HepG2 (cell line): ENCODE measurements at regions not wholly inside any gene's neighbourhood (a gene's known extent, or its start where the extent isn't known, plus 50 kb on each side); places are given as distances from the start of the nearest gene placed in this dataset.

Experiments used
- ATAC-seq: fragments of 200-7000 bp; cut with Tn5 transposase; 3 replicates; pipeline ENCODE4 v1.9.1; 2020; ENCODE audit warnings: mild to moderate bottlenecking, moderate library complexity
- BruUV-seq: library from RNA; stranded (reverse); fragments of 400-500 nt; replicated peaks from 2 replicates; lab custom pipeline; 2021; lab: Mats Ljungman, UMichigan
- CTCF ChIA-PET: fragments of 300-600 bp; formaldehyde crosslinking; extraction: SDS; loops from one replicate; lab custom pipeline; 2021; ENCODE audit warnings: low total read pairs, inconsistent platforms, low intra/inter-chr PET ratio; lab: Yijun Ruan, JAX
- POLR2A ChIA-PET: fragments of 350-600 bp; sonication (Branson Sonifier 250); formaldehyde crosslinking; loops from one replicate; lab custom pipeline; 2020; ENCODE audit warnings: antibody characterized with exemption, inconsistent platforms; lab: Yijun Ruan, JAX
- DNase-seq: peaks from one replicate; pipeline ENCODE4 v3.0.0-alpha.2; 2015; ENCODE audit warnings: low spot score
- FAIRE-seq: peaks from 3 replicates; lab custom pipeline; 2011; peaks lifted over from hg19 to GRCh38; lab: Jason Lieb, UNC
- H2AFZ ChIP-seq: one replicate; pipeline ENCODE4 v1.6.1; 2011; ENCODE audit warnings: low read length, inconsistent platforms
- H3K27ac ChIP-seq: fragments of 300-600 bp; 3 replicates; pipeline ENCODE4 v1.8.0; 2011; ENCODE audit warnings: mixed run types, mild to moderate bottlenecking, mixed read lengths, low read length, inconsistent platforms; ENCODE audit not compliant: insufficient read depth; ENCODE audit errors: extremely low read length
- H3K27me3 ChIP-seq, 2 experiments: fragments of 200-600 bp in 1 of 2; 2 replicates in 1 of 2; 3 replicates in 1 of 2; pipeline versions ENCODE4 v1.6.0 to v1.8.0; 2011; ENCODE audit warnings: low read length in 2 of 2, mild to moderate bottlenecking in 2 of 2, moderate library complexity in 2 of 2, inconsistent platforms in 1 of 2; ENCODE audit not compliant: insufficient read depth in 2 of 2, control insufficient read depth in 1 of 2
- H3K36me3 ChIP-seq, 2 experiments: fragments of 200-600 bp in 1 of 2; replicated peaks in 1 of 2; 2 replicates in 1 of 2; 3 replicates in 1 of 2; pipeline versions ENCODE4 v1.5.1 to v1.8.0; 2011; ENCODE audit warnings: low read length in 2 of 2, inconsistent platforms in 1 of 2; ENCODE audit not compliant: insufficient read depth in 2 of 2, control insufficient read depth in 1 of 2
- H3K4me1 ChIP-seq: 2 replicates; pipeline ENCODE4 v1.5.1; 2012; ENCODE audit warnings: low read length, inconsistent platforms; ENCODE audit not compliant: insufficient read depth
- H3K4me2 ChIP-seq: 2 replicates; pipeline ENCODE4 v1.6.0; 2011; ENCODE audit warnings: low read depth, low read length, inconsistent platforms
- H3K4me3 ChIP-seq, 3 experiments: fragments of 200-600 bp in 1 of 3; sonication (generic), shearing (Covaris generic) in 1 of 3; replicated peaks in 1 of 3; 2 replicates each; pipeline ENCODE4 v1.5.1; 2011 to 2016; ENCODE audit warnings: low read length in 3 of 3, inconsistent platforms in 2 of 3, low read depth in 2 of 3, mild to moderate bottlenecking in 2 of 3, control low read depth in 1 of 3, mixed read lengths in 1 of 3; ENCODE audit not compliant: insufficient read depth in 1 of 3
- H3K79me2 ChIP-seq: one replicate; pipeline ENCODE4 v1.6.1; 2011; ENCODE audit warnings: low read length, inconsistent platforms; ENCODE audit not compliant: insufficient read depth
- H3K9ac ChIP-seq: 2 replicates; pipeline ENCODE4 v1.6.0; 2011; ENCODE audit warnings: mild to moderate bottlenecking, low read depth, low read length, inconsistent platforms; ENCODE audit not compliant: insufficient read depth
- H3K9me3 ChIP-seq: 2 replicates; pipeline ENCODE4 v1.5.1; 2012; ENCODE audit warnings: mild to moderate bottlenecking, low read length
- H4K20me1 ChIP-seq: 2 replicates; pipeline ENCODE4 v1.6.0; 2011; ENCODE audit warnings: inconsistent platforms, mild to moderate bottlenecking, low read length, moderate library complexity; ENCODE audit not compliant: insufficient read depth
- BRF2 ChIP-seq: sonication (generic); formaldehyde crosslinking; IDR thresholded peaks from 2 replicates; pipeline ENCODE4 v1.8.1; 2022; ENCODE audit warnings: mild to moderate bottlenecking, missing genetic modification reagents
- CEBPG ChIP-seq: IDR thresholded peaks from 2 replicates; pipeline ENCODE4 v1.6.1; 2016
- DRAP1 ChIP-seq: IDR thresholded peaks from 2 replicates; pipeline ENCODE4 v1.6.1; 2016; ENCODE audit warnings: missing genetic modification reagents, missing compliant biosample characterization
- E2F5 ChIP-seq: sonication (generic); formaldehyde crosslinking; conservative IDR thresholded peaks from 2 replicates; pipeline ENCODE4 v1.4.0; 2020; ENCODE audit warnings: missing genetic modification reagents
- HCFC1 ChIP-seq: fragments of 150-350 bp; IDR thresholded peaks from 2 replicates; pipeline ENCODE4 v1.6.1; 2014; ENCODE audit warnings: low read depth, low read length
- MED8 ChIP-seq: sonication (generic); formaldehyde crosslinking; IDR thresholded peaks from 2 replicates; pipeline ENCODE4 v1.8.1; 2023; ENCODE audit warnings: mild to moderate bottlenecking, missing genetic modification reagents; ENCODE audit not compliant: insufficient replicate concordance
- NCOA1 ChIP-seq: sonication (generic); formaldehyde crosslinking; IDR thresholded peaks from 2 replicates; pipeline ENCODE4 v1.9.0; 2021; ENCODE audit warnings: missing genetic modification reagents
- RFX1 ChIP-seq: fragments of 450-650 bp; IDR thresholded peaks from 2 replicates; pipeline ENCODE4 v1.6.1; 2017
- ZKSCAN1 ChIP-seq: fragments of 150-350 bp; IDR thresholded peaks from 2 replicates; pipeline ENCODE4 v1.6.1; 2014; ENCODE audit warnings: low read length
- ZNF121 ChIP-seq: sonication (generic); formaldehyde crosslinking; IDR thresholded peaks from 2 replicates; pipeline ENCODE4 v1.5.0; 2020; ENCODE audit warnings: mild to moderate bottlenecking, missing genetic modification reagents
- ZNF512 ChIP-seq: sonication (generic); formaldehyde crosslinking; IDR thresholded peaks from 2 replicates; pipeline ENCODE4 v1.4.0; 2020; ENCODE audit warnings: mild to moderate bottlenecking, missing genetic modification reagents
- ZNF629 ChIP-seq: sonication (generic); formaldehyde crosslinking; conservative IDR thresholded peaks from 2 replicates; pipeline ENCODE4 v1.5.0; 2020; ENCODE audit warnings: missing genetic modification reagents
- in situ Hi-C: cut with HindIII; loops from 2 replicates; pipeline ENCODE4 v1.10.0; 2017; ENCODE audit warnings: low pct_unique_long_range_greater_than_20kb; ENCODE audit not compliant: extremely low pct_ligation_motif_present
- intact Hi-C: fragments of 100-400 bp; cut with micrococcal nuclease; formaldehyde crosslinking; loops from one replicate; pipeline ENCODE4 v1.10.0; 2022; ENCODE audit not compliant: unreplicated experiment

- no peaks in the 10 kb centered on the region for H3K79me2 ChIP-seq
- POLR2A ChIA-PET: no interaction called here
- H3K9ac ChIP-seq: no peak overlapping the region
- no peak overlapping the region for H3K27ac ChIP-seq
- no peak for ATAC-seq
- no TSS peak for BruUV-seq
- H3K9me3 ChIP-seq: peaks cover 64% of the 10 kb centered on the region
- H3K4me2 ChIP-seq: no peak overlapping the region
- no peaks in the 10 kb centered on the region for H4K20me1 ChIP-seq
- H3K36me3 ChIP-seq: no peaks in the 10 kb centered on the region
- FAIRE-seq: no peak
- H3K27me3 ChIP-seq: no peaks in the 10 kb centered on the region
- H3K4me1 ChIP-seq: no peaks in the 10 kb centered on the region
- no peak for TF ChIP-seq E2F5
- TF ChIP-seq DRAP1 (CRISPR knock-in tag): no peak
- no peak for TF ChIP-seq RFX1
- no peak for TF ChIP-seq NCOA1 (CRISPR knock-in tag)
- no peak for TF ChIP-seq ZNF512 (CRISPR knock-in tag)
- no peak for TF ChIP-seq CEBPG (CRISPR knock-in tag)
- TF ChIP-seq HCFC1: no peak
- TF ChIP-seq ZKSCAN1: no peak
- no peak for TF ChIP-seq MED8
- TF ChIP-seq ZNF121 (CRISPR knock-in tag): no peak
- TF ChIP-seq ZNF629 (CRISPR knock-in tag): no peak
- no peak for TF ChIP-seq BRF2 (CRISPR knock-in tag)
- DNase-seq: no peak
- CTCF ChIA-PET: no interaction called here
- intact Hi-C loops (no loop called here), in situ Hi-C loops (no loop called here)
- no peak overlapping the region for H2AFZ ChIP-seq
- H3K4me3 ChIP-seq: no peak overlapping the region
These were observed 1082.0 kb downstream of the OLFM4 start for GRCh38 chr13:54110597-54110996.
